ENCODE measurements at regions not wholly inside any gene's neighbourhood (a gene's known extent, or its start where the extent isn't known, plus 50 kb on each side); places are given as distances from the start of the nearest gene placed in this dataset.

GRCh38 chr6:91626911-91627310, 1040.0 kb upstream of the MAP3K7 start:
- intact Hi-C loops (cut with DNase I; ENCODE audit: low total_unique reads) = no loop called here
- no peak for TF ChIP-seq POLR2A (IDR thresholded peaks at IDR 0.05)
- TF ChIP-seq CTCF (IDR thresholded peaks at IDR 0.05) = no peak
- no peak for TF ChIP-seq POLR2AphosphoS5 (IDR thresholded peaks at IDR 0.05)
- H3K27me3 ChIP-seq = no peaks in the 10 kb centered on the region
- H3K4me3 ChIP-seq = no peak overlapping the region
- no peaks in the 10 kb centered on the region for H3K4me1 ChIP-seq
- H3K36me3 ChIP-seq = no peaks in the 10 kb centered on the region
- no peak overlapping the region for H3K27ac ChIP-seq
- DNase-seq (ENCODE audit: low spot score in 2 of 2) = no peak
- no peaks in the 10 kb centered on the region for H3K9me3 ChIP-seq

- TF ChIP-seq POLR2AphosphoS5 (IDR thresholded peaks at IDR 0.05) = no peak
- TF ChIP-seq CTCF (IDR thresholded peaks at IDR 0.05) = no peak
- TF ChIP-seq POLR2A (IDR thresholded peaks at IDR 0.05) = no peak
- Histone ChIP-seq H3K36me3 (no peaks in the 10 kb centered on the region), H3K27ac (no peak overlapping the region), H3K4me3 (no peak overlapping the region), H3K9me3 (no peaks in the 10 kb centered on the region), H3K4me1 (no peaks in the 10 kb centered on the region), H3K27me3 (no peaks in the 10 kb centered on the region)
- no peak for DNase-seq (ENCODE audit: low spot score in 2 of 2)
- intact Hi-C loops (cut with DNase I; ENCODE audit: low total_unique reads) = no loop called here
Observed at GRCh38 chr6:91613481-91613880, 1026.6 kb upstream of the MAP3K7 start.

GRCh38 chr6:91611190-91611589, 1024.3 kb upstream of the MAP3K7 start:
- H3K36me3 ChIP-seq = no peaks in the 10 kb centered on the region
- intact Hi-C loops (cut with DNase I; ENCODE audit: low total_unique reads) = no loop called here
- H3K27ac ChIP-seq = no peak overlapping the region
- H3K9me3 ChIP-seq = no peaks in the 10 kb centered on the region
- no peaks in the 10 kb centered on the region for H3K4me1 ChIP-seq
- H3K27me3 ChIP-seq = no peaks in the 10 kb centered on the region
- no peak for DNase-seq (ENCODE audit: low spot score in 2 of 2)
- TF ChIP-seq CTCF (IDR thresholded peaks at IDR 0.05) = no peak
- no peak for TF ChIP-seq POLR2AphosphoS5 (IDR thresholded peaks at IDR 0.05)
- TF ChIP-seq POLR2A (IDR thresholded peaks at IDR 0.05) = no peak
- H3K4me3 ChIP-seq = no peak overlapping the region

GRCh38 chr6:91608428-91608827, 1021.6 kb upstream of the MAP3K7 start:
- H3K4me1 ChIP-seq = no peaks in the 10 kb centered on the region
- no peak for DNase-seq (ENCODE audit: low spot score in 2 of 2)
- H3K4me3 ChIP-seq = no peak overlapping the region
- H3K27ac ChIP-seq = no peak overlapping the region
- no peaks in the 10 kb centered on the region for H3K9me3 ChIP-seq
- H3K36me3 ChIP-seq = no peaks in the 10 kb centered on the region
- intact Hi-C loops (cut with DNase I; ENCODE audit: low total_unique reads) = no loop called here
- TF ChIP-seq POLR2A (IDR thresholded peaks at IDR 0.05) = no peak
- TF ChIP-seq CTCF (IDR thresholded peaks at IDR 0.05) = no peak
- no peak for TF ChIP-seq POLR2AphosphoS5 (IDR thresholded peaks at IDR 0.05)
- no peaks in the 10 kb centered on the region for H3K27me3 ChIP-seq

- no peaks in the 10 kb centered on the region for H3K36me3 ChIP-seq
- intact Hi-C loops (cut with DNase I; ENCODE audit: low total_unique reads) = no loop called here
- no peak overlapping the region for H3K4me3 ChIP-seq
- no peaks in the 10 kb centered on the region for H3K9me3 ChIP-seq
- no peak overlapping the region for H3K27ac ChIP-seq
- no peaks in the 10 kb centered on the region for H3K4me1 ChIP-seq
- TF ChIP-seq POLR2AphosphoS5 (IDR thresholded peaks at IDR 0.05) (no peak), POLR2A (IDR thresholded peaks at IDR 0.05) (no peak), CTCF (IDR thresholded peaks at IDR 0.05) (no peak)
- no peaks in the 10 kb centered on the region for H3K27me3 ChIP-seq
- DNase-seq (ENCODE audit: low spot score in 2 of 2) = no peak
Observed at GRCh38 chr6:91606148-91606901, 1019.5 kb upstream of the MAP3K7 start.

All from breast epithelium (tissue), 4 donors.